ENCODE measurements at regions not wholly inside any gene's neighbourhood (a gene's known extent, or its start where the extent isn't known, plus 50 kb on each side); places are given as distances from the start of the nearest gene placed in this dataset.

- TF ChIP-seq RAD21 (IDR thresholded peaks at IDR 0.05 in 1 of 2, conservative IDR thresholded peaks at IDR 0.05 in 1 of 2; ENCODE audit: low read depth in 2 of 2, low read length in 2 of 2) (no peak), POLR2A (IDR thresholded peaks at IDR 0.05; ENCODE audit: control extremely low read depth in 1 of 2, low read depth in 2 of 2, low read length in 2 of 2) (no peak), KDM5A (IDR thresholded peaks at IDR 0.05; ENCODE audit: low read length) (no peak)
These were observed 451.5 kb downstream of the PCDH11X start (continued) for GRCh38 chrX:92230628-92231027.

Measured in H1 (cell line).